GM21381 (cell line): ENCODE measurements at regions not wholly inside any gene's neighbourhood (a gene's known extent, or its start where the extent isn't known, plus 50 kb on each side); places are given as distances from the start of the nearest gene placed in this dataset.

Experiments used
- ATAC-seq: cut with Tn5 transposase; IDR thresholded peaks from one replicate; pipeline ENCODE4 v1.9.1; 2021; ENCODE audit warnings: mild to moderate bottlenecking, moderate library complexity; ENCODE audit not compliant: unreplicated experiment

- ATAC-seq = no peak
Observed at GRCh38 chr12:60034147-60034546, 438.3 kb downstream of the SLC16A7 start.

- ATAC-seq = no peak
Observed at GRCh38 chr12:60035835-60036234, 440.0 kb downstream of the SLC16A7 start.

- ATAC-seq = no peak
Observed at GRCh38 chr12:60042835-60043234, 447.0 kb downstream of the SLC16A7 start.

GRCh38 chr12:60043236-60043635, 447.4 kb downstream of the SLC16A7 start:
- ATAC-seq = no peak

- no peak for ATAC-seq
Observed at GRCh38 chr12:60052483-60052882, 456.7 kb downstream of the SLC16A7 start.

DNA sequence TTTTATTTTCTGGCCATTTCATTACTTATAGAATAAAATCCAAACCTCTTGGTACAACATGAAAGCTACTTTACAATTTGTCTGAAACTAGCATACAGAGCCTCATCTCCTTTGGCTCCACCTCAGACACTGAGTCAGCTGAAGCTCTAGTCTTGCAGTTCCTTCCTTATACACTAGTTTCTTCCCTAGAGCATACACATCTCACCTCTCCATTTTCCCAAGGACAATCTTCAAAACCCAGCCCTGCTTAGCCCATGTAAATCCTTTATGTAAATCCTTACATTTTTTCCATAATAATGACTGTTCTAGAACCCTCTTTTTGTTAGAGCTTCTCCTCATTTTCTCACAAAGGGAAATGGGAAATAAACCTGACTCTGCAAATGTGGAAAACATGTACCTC, 463.4 kb downstream of the SLC16A7 start:
- ATAC-seq = no peak

GRCh38 chr12:60066655-60067054, 470.8 kb downstream of the SLC16A7 start:
- no peak for ATAC-seq

DNA sequence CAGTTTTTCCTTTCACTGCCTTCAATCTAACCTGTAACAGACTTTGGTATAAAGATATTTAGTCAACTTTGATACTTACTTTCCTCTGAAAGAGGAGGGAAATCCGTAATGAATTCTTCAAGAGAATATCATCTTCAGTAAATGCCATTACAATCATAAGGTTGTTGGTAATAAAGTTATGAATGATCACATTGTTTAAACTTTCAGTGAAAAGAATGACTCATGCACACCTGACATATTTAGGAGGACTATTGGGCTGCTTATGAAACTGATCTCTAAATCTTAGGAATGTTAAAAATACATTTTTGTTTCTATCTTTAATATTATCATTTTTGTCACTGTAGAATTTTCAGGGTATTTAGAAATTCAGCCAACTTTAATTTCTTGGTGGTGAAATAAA, 474.7 kb downstream of the SLC16A7 start:
- no peak for ATAC-seq

DNA sequence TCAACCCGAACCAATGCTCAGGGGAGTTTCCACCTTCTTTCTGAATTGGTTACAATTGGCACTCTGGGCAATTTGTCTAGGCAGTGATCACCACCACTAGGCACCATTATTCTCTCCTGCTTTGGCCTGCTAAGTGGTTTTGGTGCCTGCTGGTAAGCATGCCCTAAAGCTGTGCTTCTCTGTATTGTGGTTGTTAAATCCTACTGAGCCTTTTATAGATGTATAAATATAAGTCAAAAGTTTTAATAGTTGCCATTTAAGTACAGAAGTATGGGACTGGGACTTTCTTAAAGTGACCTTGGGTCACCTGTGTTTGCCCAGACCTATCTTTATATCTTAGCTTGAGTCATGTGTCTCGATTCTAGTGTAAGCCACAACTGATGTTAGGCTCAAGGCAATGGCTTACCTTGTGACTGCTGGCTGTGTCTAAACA, 475.9 kb downstream of the SLC16A7 start:
- no peak for ATAC-seq

- no peak for ATAC-seq
Observed at GRCh38 chr12:60072911-60073310, 477.1 kb downstream of the SLC16A7 start.

- ATAC-seq = no peak
Observed at GRCh38 chr12:60075091-60075490, 479.3 kb downstream of the SLC16A7 start.

DNA sequence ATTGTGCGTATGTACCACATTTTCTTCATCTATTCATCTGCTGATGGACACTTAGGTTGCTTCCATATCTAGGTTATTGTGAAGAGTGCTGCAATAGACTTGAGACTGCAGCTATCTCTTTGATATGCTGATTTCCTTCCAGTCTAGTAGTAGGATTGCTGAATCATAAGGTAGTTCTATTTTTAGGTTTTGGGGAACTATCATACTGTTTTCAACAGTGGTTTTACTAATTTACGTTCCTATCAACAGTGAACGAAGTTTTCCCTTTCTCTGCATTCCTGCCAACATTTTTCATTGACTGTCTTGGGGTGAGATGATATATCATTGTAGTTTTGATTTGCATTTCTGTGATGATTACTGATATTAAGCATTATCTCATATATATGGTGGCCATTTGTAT, 482.2 kb downstream of the SLC16A7 start:
- no peak for ATAC-seq

- no peak for ATAC-seq
Observed at GRCh38 chr12:60093428-60093827, 497.6 kb downstream of the SLC16A7 start.

- ATAC-seq = no peak
Observed at GRCh38 chr12:60094436-60094835, 498.6 kb downstream of the SLC16A7 start.

DNA sequence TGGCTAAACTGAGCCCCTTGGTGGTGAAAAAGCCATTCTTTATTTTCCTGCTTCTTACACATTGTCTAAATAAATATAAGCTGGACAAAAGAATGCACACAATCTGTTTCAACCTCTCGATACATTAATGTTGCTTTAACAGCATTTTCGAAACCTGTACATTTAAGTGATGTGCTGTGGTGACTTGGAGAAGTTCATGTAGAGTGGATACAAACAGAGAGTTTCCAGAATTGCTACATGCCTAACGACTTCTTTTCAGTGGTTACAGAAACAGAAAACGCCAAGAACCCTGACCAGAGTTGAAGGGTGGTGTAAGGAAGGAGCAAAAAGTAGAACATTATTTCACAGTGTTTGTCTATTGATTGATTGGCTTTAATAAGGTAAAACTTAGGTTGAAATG, 500.9 kb downstream of the SLC16A7 start:
- no peak for ATAC-seq

GRCh38 chr12:60100160-60100559, 504.3 kb downstream of the SLC16A7 start:
- no peak for ATAC-seq

DNA sequence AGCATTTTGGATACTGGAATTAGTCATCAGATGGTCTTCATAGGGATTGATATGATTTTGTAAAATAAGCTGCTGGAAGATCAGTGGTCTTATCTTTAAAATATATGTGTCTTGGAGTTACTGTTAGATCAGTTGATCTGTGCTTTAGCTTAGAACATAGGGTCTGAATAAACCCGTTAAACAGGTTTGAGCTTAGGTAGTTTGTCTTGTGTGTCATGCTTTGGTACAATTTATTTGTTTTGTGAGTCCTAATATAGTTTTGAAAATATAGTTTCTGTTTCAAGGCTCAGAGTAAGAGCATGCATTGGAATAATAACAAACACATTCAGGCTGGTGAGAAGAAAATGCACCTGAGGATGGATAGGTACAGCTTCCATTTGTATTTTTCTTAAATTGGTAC, 505.0 kb downstream of the SLC16A7 start:
- no peak for ATAC-seq

GRCh38 chr12:60101715-60102114, 505.9 kb downstream of the SLC16A7 start:
- ATAC-seq = no peak

DNA sequence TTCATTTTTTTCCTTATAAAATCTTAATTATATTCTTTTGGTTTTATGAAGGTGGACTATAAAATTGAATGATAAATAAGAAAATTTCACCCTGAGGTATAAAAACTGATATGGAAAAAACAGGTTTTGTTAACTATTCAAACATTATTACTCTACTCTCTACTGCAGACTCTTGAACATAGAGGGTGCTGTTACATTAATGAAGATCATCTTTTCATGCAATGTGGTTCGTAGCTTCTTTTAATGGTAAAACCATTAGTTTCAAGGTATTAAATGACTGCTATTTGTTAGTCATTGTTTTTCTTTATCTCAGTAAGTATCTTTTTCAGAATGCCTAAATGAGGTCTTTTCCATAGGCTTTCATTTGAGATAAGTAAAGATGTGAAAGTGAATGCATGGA, 510.4 kb downstream of the SLC16A7 start:
- ATAC-seq = no peak

- no peak for ATAC-seq
Observed at GRCh38 chr12:60107992-60108391, 512.2 kb downstream of the SLC16A7 start.

GRCh38 chr12:60112063-60112462, 516.2 kb downstream of the SLC16A7 start:
- no peak for ATAC-seq

GRCh38 chr12:60112763-60113162, 516.9 kb downstream of the SLC16A7 start:
- no peak for ATAC-seq

DNA sequence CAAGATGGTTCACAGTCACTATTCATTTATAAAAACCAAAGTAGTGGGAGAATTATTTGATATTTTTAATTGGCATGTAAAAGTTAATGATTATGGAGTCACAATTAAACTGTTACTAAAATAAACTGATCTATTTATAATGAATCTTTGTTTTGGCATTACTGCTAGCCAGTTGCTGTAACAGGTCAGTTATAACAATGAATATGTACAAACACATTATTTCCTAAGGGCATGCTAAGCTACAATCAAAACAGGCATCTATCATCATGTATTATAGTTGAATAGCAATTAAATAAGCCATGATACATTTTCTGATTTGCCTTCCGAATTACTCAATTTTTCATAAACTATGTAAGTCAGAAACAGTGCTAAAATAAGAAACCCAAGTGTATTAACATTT, 518.3 kb downstream of the SLC16A7 start:
- ATAC-seq = no peak

GRCh38 chr12:60119327-60119726, 523.5 kb downstream of the SLC16A7 start:
- no peak for ATAC-seq
